Stimulated activated CD8-positive, alpha-beta memory T cell treated with anti-CD3 and anti-CD28 coated beads, Interleukin-12 subunit alpha, Interleukin-12 subunit beta, amount 100 ng/mL, for 1 hour (primary cell): ENCODE measurements at regions not wholly inside any gene's neighbourhood (a gene's known extent, or its start where the extent isn't known, plus 50 kb on each side); places are given as distances from the start of the nearest gene placed in this dataset.

Experiments
- DNase-seq: peaks from one replicate; pipeline ENCODE4 v3.0.0-alpha.2; 2020; ENCODE audit warnings: low read depth

DNA sequence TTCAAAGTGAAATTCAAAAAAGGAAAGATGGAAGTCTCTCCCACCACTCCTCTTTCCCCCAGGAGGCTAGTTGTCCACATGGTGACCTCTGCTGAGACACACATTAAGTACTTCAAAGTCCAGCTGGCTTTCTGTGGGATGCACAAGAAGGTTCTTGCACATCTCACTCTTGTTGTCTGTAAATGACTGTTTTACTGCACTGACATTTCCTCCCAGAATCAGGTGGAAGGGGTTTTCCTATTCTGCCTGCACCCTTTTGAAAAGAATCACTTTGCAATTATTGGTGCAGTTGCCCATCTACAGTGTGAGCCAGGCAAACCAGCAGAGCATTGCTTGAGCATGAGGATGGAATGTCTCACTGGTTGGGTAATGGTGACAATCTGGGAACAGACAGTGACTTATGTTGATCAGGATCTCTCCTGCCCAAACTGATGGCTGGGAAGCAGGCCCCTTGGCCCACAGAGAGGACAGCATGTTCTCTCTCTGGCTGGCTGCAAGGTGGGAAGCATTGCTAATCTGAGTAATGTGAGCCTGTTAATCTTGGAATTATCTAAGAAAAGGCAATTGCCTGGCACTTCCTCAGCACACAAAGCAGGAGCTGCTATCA, 347.7 kb upstream of the SATB1 start:
- no peak for DNase-seq

- no peak for DNase-seq
Observed at GRCh38 chr3:18771931-18772330, 346.8 kb upstream of the SATB1 start.

GRCh38 chr3:18770800-18771199, 345.7 kb upstream of the SATB1 start:
- DNase-seq, result no peak

DNA sequence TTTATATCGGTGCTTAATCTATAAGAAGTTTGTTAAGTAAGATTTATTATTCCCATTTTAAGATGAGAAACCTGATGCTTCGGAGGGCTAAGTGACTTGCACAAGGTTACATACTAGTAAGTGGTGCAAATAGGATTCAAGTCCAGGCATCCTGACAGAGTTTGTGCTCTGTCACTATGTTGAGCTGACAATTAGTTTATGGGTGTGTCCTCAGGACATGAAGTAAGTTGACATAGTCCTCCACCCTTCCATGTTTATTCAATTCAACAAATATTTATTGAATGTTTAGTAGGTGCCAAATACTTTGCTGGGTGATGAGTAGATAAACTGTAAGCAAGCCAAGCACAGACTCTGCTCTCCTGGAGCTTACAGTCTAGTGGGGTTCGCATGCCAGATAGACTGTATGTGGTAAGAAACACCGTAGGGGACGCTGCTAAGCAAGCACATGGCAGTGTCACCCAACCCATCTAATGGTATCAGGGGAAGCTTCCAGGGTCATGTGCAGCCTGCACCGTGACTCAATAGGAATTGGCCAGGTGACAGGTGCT, 342.7 kb upstream of the SATB1 start:
- no peak for DNase-seq

- DNase-seq, result no peak
Observed at GRCh38 chr3:18766974-18767373, 341.8 kb upstream of the SATB1 start.

DNA sequence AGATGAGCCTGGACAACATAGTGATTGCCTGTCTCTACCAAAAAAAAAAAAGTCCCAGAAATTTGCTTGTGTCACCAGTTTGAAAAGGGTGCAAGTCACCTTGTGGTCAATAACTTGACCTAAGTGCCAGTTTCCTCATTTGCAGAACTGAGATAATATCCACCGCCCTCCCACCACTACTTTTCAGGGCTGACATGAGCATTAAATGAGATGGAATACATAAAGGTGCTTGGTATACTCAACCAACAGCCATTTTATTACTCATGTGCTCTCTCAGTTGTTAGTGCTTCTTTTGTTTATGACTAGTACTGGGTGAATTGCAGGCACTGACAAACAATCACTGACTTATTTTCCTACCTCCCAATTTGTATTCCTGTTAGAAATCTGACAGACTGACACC, 340.5 kb upstream of the SATB1 start:
- DNase-seq, result no peak

DNA sequence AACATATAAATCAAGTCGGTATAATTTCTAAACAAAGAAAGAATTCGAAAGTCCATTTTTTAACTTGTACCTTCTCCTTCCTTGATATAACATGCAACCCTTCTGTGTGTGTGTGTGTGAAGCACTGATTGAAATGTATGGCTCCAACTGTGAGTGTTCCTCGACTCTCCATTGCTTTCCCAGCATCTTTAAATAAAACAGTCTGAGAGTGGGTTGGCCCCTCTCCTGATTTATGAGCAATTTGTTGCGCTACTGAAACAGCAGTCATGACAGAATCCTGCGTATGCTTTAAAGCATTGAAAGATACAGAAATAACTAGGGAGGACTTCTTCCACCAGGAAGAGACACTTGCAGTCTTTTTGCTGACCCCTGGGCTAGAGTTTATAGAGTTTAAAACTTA, 340.0 kb upstream of the SATB1 start:
- no peak for DNase-seq

- DNase-seq, result no peak
Observed at GRCh38 chr3:18761530-18761929, 336.4 kb upstream of the SATB1 start.

GRCh38 chr3:18758047-18758704, 333.0 kb upstream of the SATB1 start:
- peak; percentile 13 for DNase-seq

DNA sequence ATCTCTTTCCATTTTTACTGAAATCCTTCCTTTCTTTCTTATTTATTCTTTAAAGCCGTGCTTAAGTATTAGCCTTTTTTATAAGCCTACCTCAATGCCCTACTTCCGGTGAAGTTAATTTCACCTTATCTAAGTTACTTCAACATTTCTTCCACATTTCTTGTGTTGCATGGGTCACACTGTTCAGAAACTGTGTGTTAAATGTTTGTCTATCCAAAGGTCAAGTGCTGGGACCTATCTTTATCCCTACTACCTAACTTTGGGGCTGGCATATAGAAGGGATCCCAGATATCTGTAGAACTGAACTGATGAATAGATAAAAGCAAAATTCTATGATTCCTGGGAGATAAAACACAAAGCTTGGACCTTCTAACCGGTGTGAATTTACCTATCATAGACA, 332.3 kb upstream of the SATB1 start:
- DNase-seq, result no peak

- DNase-seq, result no peak
Observed at GRCh38 chr3:18752273-18752934, 327.3 kb upstream of the SATB1 start.

DNA sequence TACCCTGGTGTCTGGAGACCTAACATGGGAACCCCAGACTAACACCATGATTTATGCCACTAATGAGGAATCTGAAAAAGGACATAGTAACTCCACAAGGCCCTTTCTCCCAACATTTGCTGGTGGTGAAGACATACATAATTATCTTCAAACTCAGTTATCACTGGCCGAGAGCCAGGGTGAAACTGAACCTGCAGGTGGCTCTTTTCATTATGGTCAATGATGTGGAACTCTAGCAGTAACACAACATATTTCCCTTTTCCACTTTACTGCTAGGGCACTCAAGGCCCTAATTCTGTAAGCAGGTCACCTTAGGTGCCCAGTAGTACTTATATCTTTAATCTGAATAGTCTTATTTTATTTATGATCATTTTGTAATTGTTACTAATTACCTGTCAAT, 326.4 kb upstream of the SATB1 start:
- DNase-seq, result no peak

GRCh38 chr3:18747383-18747782, 322.2 kb upstream of the SATB1 start:
- DNase-seq, result no peak

DNA sequence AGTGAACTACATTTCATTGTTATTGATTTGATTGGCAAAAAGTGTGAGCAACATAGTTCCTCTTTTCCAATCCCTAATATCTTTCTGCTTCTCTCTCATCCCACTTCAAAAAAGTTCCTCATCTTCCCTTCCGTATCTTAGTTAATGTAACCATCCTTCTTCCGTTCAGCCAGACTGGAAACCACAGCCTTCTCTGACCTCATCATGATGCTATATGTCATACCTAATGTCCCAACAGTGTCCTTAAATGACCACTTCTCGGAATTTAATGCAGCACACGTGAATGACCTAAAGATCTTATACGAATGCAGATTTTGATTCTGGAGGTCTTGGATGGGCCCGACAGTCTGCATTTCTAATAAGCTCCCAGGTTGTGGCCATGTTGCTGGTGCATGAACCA, 320.3 kb upstream of the SATB1 start:
- DNase-seq, result no peak

GRCh38 chr3:18744472-18744871, 319.3 kb upstream of the SATB1 start:
- no peak for DNase-seq

DNA sequence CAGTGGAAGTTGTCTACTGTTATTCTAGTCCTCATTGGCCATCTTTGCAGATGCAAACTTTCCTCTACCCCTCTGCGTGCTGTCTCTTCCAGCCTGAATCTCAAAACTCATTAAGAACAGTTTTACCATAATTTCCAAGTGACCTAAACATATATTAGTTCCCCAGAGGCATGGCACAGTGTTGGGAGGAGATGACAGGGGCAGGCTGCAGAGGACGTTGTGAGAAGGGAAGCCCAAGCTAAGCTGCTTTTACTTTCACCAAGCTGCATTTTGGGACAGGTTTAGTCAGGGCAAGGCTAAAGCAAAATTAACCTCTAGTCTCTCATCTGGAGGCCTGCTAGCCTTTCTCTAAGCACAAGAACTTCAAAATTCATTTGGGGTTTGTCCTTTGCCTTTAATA, 318.6 kb upstream of the SATB1 start:
- no peak for DNase-seq

DNA sequence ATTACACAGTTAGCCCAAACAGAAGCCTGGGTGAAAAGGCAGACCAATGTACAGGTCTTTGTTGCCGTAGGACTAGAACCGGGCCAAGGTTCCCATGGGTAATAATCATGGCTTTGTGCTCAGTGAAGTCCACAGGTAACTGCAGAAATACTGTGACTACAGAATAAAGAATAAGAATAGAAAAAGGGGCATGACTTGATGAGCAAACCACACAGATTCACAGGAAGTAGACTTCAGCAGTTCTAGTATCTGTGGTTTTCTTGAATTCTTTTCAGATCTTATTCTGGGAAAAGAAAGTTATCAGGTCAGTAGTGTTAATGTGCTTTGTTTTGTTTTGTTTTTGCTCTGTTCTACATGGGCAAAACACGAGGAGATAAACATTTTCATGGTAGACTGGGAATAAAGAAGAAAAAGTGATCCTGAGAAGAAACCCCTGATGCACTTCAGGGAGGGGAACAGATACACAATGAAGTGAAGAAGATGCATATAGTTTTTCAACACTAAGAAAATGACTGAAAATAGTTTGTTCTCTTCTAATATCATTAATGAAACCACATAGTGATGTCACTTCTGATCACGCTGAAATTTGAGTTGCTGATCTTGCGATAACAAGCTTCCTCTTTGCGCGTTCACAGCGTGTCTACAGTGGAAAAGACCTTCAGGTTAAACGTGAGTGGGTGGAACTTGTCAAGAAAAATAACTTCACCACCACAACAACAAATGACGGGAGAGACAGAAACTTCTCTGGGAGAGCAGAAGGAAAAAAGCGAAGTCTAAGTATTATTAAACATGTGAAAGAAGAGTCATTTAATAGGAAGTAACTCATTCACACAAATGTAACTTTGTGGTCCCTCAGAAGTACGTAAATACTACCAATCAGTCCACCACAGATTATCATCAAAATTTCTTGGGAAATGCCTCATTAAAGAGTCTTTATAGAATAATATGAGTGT, 315.8 kb upstream of the SATB1 start:
- DNase-seq, result peak; percentile 30

DNA sequence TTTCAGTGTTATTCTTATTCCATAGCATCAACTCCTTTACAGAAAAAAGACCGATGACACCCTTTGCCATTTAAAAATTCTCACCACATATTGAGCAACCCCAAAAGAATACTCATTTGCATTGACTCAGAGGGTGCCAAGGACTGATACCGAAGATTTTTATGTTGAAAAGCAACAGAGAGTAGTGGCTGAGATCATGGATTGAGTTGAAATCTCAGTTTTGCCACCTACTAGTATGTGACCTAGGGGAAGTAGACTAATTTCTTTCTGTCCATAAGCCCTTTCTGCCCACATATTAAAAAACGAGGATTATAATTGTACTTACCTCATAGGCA, 313.9 kb upstream of the SATB1 start:
- DNase-seq, result no peak

GRCh38 chr3:18738393-18739098, 313.4 kb upstream of the SATB1 start:
- DNase-seq, result no peak

GRCh38 chr3:18735005-18735404, 309.9 kb upstream of the SATB1 start:
- no peak for DNase-seq

GRCh38 chr3:18734309-18734708, 309.2 kb upstream of the SATB1 start:
- no peak for DNase-seq

DNA sequence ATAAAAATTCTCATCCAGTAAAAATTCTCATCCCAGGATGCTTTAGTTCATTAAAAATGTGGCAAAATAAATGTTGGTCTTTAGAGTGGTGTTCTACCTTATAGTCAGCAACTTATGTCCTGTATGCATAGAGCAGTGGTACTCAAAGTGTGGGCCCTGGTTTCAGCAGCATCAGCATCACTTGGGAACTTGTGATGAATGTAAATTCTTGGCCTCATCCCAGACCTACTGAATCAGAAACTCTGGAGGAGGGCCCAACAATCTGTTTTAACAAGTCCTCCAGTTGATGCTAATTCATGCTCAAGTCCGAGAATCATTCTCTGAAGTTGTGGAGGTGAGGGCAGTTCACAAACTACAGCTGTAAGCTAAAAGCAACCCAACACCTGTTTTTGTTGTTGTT, 307.3 kb upstream of the SATB1 start:
- no peak for DNase-seq
